NT2/D1 (cell line): ENCODE measurements at regions not wholly inside any gene's neighbourhood (a gene's known extent, or its start where the extent isn't known, plus 50 kb on each side); places are given as distances from the start of the nearest gene placed in this dataset.

ENCODE experiments used
- SUZ12 ChIP-seq: IDR thresholded peaks from 2 replicates; pipeline ENCODE4 v1.6.1; 2011; ENCODE audit not compliant: insufficient read length, insufficient read depth; ENCODE audit errors: extremely low read depth
- YY1 ChIP-seq: IDR thresholded peaks from 2 replicates; pipeline ENCODE4 v1.6.1; 2011; ENCODE audit not compliant: insufficient read length, insufficient read depth
- ZNF274 ChIP-seq: IDR thresholded peaks from 2 replicates; pipeline ENCODE4 v1.6.1; 2011; ENCODE audit warnings: mild to moderate bottlenecking, low read depth, low read length

DNA sequence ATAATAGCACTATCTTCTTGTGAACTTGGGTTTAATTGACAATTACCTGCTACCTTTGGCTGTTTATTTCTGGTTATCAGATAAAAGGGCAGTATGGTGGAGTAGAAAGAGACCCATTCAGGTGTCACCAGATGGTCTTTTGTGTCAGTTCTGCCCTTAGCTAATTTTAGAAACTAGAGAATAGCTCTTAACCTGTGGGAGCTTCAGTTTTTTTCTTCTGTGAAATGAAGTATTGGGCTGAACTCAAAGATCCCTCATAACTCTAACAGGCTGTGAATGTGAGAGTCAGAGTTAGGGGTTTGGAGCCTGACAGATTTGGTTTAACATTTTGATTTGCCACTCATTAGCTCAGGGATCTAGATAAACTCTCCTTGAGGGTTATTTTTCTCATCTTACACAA is 335.2 kb downstream of the PPP1R2C start:
- TF ChIP-seq YY1: no peak
- TF ChIP-seq ZNF274: no peak
- TF ChIP-seq SUZ12: no peak
